Jurkat, Clone E6-1 (cell line): ENCODE measurements at regions not wholly inside any gene's neighbourhood (a gene's known extent, or its start where the extent isn't known, plus 50 kb on each side); places are given as distances from the start of the nearest gene placed in this dataset.

Experiments used
- DNase-seq: peaks from one replicate; pipeline ENCODE4 v3.0.0-alpha.2; 2011; ENCODE audit warnings: low read depth, low spot score
- H3K4me3 ChIP-seq: 2 replicates; pipeline ENCODE4 v1.5.1; 2011; ENCODE audit warnings: mild to moderate bottlenecking, low read length, control low read depth, moderate library complexity

GRCh38 chr15:47824147-47824546 lies 106.8 kb downstream of the SEMA6D start:
- DNase-seq = no peak
- H3K4me3 ChIP-seq = no peak overlapping the region

DNA sequence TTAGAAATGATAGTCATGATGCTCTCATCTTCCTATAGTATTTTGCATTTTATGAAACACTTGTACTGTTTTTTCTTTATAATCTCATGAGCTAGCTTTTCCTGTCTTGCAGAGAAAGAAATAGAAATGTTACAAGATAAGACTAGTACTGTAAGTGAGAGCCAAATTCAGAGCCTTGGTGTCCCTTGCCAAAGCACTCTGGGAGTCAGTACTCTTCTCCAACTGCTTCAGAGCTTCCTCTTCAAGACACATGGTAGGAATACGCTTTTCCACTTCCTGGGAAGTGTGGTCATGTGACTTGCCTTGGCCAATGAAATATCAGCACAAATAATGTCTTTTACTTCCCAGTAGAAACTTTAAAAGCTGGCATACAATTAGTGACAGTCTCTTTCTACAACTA lies 112.4 kb downstream of the SEMA6D start:
- DNase-seq = no peak
- no peak overlapping the region for H3K4me3 ChIP-seq

DNA sequence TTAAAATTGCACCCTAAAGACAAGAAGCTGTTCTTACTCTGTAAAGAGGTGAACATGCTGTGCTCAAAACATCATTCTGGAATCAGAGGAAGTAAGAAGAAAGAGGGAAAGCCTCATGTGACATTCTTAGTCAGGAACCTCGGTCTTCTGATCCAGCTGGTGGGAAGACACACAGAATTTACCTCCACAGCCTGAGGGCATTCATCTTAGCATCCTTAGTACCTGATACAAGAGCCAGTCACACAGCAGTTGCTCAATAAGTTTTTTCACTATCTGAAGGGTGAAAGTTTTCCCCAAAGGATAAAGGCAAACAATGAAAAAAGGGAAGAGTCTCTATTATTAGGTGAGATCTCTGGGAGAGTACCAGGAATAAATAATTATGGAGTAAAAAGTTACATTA lies 116.8 kb downstream of the SEMA6D start:
- no peak overlapping the region for H3K4me3 ChIP-seq
- DNase-seq = no peak

GRCh38 chr15:47839233-47839825 lies 122.0 kb downstream of the SEMA6D start:
- H3K4me3 ChIP-seq = no peak overlapping the region
- DNase-seq = no peak

GRCh38 chr15:47843124-47843663 lies 125.9 kb downstream of the SEMA6D start:
- DNase-seq = no peak
- H3K4me3 ChIP-seq = no peak overlapping the region

- DNase-seq = no peak
- no peak overlapping the region for H3K4me3 ChIP-seq
Measured at GRCh38 chr15:47844437-47844836, 127.1 kb downstream of the SEMA6D start.

GRCh38 chr15:47846128-47846868 lies 129.0 kb downstream of the SEMA6D start:
- DNase-seq = no peak
- H3K4me3 ChIP-seq = no peak overlapping the region

DNA sequence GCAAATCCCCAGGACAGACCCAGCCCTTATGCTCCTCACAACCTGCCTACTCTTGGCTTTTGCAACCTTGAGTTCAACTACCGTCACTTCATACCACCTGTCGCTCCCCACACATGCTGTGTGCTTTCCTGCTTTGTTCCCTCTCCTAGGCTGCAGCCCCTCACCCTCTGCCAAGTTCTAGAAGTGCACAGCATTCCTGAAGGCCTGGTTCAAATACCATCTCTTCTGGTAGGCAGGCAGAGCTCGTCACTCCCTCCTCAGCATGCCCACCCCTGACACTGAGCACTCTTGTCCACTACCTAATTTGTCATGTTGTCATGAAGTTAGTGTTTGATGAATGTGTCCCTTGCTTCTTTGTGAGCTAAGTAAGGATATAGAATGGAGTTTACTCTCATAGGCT lies 129.6 kb downstream of the SEMA6D start:
- no peak overlapping the region for H3K4me3 ChIP-seq
- DNase-seq = no peak

DNA sequence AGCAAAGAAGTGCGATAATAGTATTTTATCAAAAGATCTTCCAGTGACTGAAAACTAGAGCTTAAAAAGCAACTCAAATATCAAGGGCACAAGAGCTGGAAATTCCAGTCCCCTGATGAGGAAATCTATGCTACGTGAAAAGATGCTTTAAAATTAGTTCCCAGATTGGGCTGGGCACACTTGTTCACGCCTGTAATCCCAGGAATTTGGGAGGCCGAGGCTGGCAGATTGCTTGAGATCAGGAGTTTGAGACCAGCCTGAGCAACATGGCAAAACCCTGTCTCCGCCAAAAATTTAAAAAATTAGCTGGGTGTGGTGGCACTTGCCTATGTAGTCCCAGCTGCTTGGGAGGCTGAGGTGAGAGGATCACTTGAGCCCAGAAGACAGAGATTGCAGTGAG lies 138.8 kb downstream of the SEMA6D start:
- DNase-seq = no peak

GRCh38 chr15:47857014-47857775 lies 139.9 kb downstream of the SEMA6D start:
- no peak for DNase-seq
- no peak overlapping the region for H3K4me3 ChIP-seq

More for the DNA sequence above, 138.8 kb downstream of the SEMA6D start:
- H3K4me3 ChIP-seq = no peak overlapping the region

DNA sequence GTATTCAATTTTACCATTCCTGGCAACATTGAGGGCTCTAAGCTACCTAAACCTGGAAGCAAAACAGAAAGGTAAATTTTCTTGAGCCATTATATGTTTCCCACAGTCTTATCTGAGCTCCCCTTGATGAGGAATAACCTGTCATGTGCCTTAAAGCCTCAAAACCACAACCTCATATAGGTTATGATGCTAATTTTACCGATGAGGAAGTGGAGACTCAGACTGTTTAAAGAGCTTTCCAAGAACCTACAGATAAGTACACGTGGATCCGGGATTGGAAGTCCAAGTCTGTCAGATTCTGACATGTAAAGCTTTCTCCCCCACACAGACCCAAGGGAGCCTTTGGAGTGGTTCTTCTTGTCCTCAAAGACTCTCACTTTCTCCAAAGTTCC lies 140.5 kb downstream of the SEMA6D start:
- no peak overlapping the region for H3K4me3 ChIP-seq
- peak; percentile 23 for DNase-seq

- no peak overlapping the region for H3K4me3 ChIP-seq
- DNase-seq = no peak
Measured at GRCh38 chr15:47861111-47861903, 144.0 kb downstream of the SEMA6D start.

- H3K4me3 ChIP-seq = no peak overlapping the region
- no peak for DNase-seq
Measured at GRCh38 chr15:47862402-47862801, 145.1 kb downstream of the SEMA6D start.

GRCh38 chr15:47866446-47866845 lies 149.1 kb downstream of the SEMA6D start:
- no peak overlapping the region for H3K4me3 ChIP-seq
- no peak for DNase-seq

- DNase-seq = no peak
- H3K4me3 ChIP-seq = no peak overlapping the region
Measured at GRCh38 chr15:47870300-47870955, 153.1 kb downstream of the SEMA6D start.

- no peak overlapping the region for H3K4me3 ChIP-seq
- DNase-seq = no peak
Measured at GRCh38 chr15:47870956-47871625, 153.8 kb downstream of the SEMA6D start.

GRCh38 chr15:47872208-47872607 lies 154.9 kb downstream of the SEMA6D start:
- no peak overlapping the region for H3K4me3 ChIP-seq
- no peak for DNase-seq

DNA sequence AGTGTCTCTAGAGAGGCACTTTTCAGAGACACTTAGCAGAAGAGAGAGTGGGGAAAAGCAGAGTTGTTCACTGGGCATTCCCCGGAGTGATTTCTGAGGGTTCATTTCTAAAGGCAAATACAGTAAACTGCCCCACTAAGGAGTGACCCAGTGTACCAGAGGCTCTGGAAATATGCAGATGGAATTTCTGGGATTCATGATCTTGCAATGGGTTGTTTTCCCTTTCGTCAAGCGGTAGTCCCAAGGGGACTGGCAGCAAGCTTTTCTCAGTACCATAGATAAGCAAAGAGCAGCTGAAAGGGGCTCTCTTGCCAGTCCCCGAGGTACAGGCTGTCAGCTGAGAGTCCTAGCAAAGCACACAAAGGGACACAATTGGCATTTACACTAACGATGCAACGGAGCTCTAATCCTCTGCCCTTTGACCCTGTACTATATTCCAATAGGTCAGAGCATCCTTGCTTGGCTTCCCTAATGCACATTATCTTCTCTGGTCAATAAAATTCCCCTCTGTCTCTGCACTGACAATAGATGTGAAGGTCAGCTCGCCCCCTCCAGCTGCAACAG lies 155.6 kb downstream of the SEMA6D start:
- H3K4me3 ChIP-seq = no peak overlapping the region
- no peak for DNase-seq
